AG04449 (cell line): ENCODE measurements at regions not wholly inside any gene's neighbourhood (a gene's known extent, or its start where the extent isn't known, plus 50 kb on each side); places are given as distances from the start of the nearest gene placed in this dataset.

Experiments
- CTCF ChIA-PET: fragments of 350-600 bp; formaldehyde crosslinking; extraction: SDS; loops from one replicate; lab custom pipeline; 2021; ENCODE audit warnings: antibody characterized with exemption; lab: Yijun Ruan, JAX
- POLR2A ChIA-PET: fragments of 400-600, 350-600 bp; formaldehyde crosslinking; extraction: SDS; loops from one replicate; lab custom pipeline; 2020; ENCODE audit warnings: antibody characterized with exemption, inconsistent platforms; lab: Yijun Ruan, JAX
- DNase-seq: peaks from one replicate; pipeline ENCODE4 v3.0.0-alpha.2; 2010; ENCODE audit warnings: low read depth, low spot score
- H3K4me3 ChIP-seq: 2 replicates; pipeline ENCODE4 v1.5.1; 2011; ENCODE audit warnings: low read depth, mild to moderate bottlenecking, control low read depth, low read length
- TF ChIP-seq, protein P1 (sequence below): IDR thresholded peaks from one replicate; pipeline ENCODE4 v1.5.1; 2011; ENCODE audit warnings: mild to moderate bottlenecking, moderate library complexity, low read length, control low read depth, inconsistent platforms; ENCODE audit not compliant: insufficient read depth; ENCODE audit errors: missing control alignments

DNA sequence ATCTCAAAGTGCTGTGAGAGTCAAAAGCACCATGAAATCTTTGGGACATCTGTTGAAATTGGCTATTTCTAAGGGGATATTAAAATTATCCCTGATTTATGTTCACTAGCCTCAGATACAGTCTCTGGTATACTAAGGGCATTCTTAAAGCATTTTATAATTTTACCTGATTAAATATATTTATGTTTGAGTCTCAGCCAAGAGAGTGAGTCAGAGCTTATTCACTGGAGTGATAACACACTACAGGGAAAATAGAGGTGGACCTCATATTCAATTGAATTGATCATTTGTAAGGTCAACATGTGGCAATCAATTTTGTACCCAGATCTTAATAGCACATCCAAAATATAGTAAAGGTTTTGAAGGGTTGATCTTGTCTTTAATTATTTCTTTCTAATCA, 733.6 kb downstream of the EPHA3 start:
- ChIA-PET POLR2A (no interaction called here), CTCF (no interaction called here)

DNA sequence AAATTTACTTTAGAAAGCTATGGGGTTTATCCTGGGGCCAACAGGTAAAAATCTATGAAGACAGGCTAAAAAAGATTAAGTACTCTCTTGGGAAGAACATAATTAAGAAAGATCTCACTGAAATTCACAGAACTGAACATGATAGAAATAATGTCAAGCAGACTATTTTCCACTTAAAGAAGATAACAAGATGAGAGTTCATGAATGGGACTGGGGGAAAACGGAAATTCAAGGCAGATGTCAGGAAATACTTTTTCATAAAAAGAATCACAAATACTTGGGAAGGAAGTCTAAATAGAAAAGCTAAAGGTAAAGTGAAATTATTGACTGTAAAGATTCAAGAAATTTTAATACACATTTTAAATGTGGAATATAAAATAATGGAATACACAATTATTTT, 737.6 kb downstream of the EPHA3 start:
- ChIA-PET CTCF (no interaction called here), POLR2A (no interaction called here)
- TF ChIP-seq, protein P1, sequence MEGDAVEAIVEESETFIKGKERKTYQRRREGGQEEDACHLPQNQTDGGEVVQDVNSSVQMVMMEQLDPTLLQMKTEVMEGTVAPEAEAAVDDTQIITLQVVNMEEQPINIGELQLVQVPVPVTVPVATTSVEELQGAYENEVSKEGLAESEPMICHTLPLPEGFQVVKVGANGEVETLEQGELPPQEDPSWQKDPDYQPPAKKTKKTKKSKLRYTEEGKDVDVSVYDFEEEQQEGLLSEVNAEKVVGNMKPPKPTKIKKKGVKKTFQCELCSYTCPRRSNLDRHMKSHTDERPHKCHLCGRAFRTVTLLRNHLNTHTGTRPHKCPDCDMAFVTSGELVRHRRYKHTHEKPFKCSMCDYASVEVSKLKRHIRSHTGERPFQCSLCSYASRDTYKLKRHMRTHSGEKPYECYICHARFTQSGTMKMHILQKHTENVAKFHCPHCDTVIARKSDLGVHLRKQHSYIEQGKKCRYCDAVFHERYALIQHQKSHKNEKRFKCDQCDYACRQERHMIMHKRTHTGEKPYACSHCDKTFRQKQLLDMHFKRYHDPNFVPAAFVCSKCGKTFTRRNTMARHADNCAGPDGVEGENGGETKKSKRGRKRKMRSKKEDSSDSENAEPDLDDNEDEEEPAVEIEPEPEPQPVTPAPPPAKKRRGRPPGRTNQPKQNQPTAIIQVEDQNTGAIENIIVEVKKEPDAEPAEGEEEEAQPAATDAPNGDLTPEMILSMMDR, result no peak
- DNase-seq, result no peak
- no peak overlapping the region for H3K4me3 ChIP-seq

More for the DNA sequence above, 733.6 kb downstream of the EPHA3 start:
- no peak overlapping the region for H3K4me3 ChIP-seq
- TF ChIP-seq, protein P1, result no peak
- no peak for DNase-seq

DNA sequence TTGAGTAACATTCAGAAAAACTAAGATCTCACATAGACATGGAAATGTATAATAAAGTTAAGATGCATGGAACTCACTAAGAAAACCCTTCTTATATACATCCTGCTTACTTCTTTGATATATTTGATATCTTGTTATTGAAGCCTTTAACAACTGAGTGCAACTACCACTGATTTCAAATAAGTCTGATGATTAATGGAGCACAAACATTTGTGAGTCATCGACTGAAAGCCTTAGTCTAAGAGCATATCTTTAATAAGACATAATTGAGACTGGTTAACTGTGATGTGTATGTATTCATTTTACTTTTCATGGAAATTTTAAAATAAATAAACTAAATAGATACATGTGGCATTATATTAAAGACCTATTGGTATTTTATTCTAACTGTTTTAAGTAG, 740.5 kb downstream of the EPHA3 start:
- ChIA-PET CTCF (no interaction called here), POLR2A (no interaction called here)
- no peak for DNase-seq
- H3K4me3 ChIP-seq, result no peak overlapping the region
- TF ChIP-seq, protein P1, result no peak

DNA sequence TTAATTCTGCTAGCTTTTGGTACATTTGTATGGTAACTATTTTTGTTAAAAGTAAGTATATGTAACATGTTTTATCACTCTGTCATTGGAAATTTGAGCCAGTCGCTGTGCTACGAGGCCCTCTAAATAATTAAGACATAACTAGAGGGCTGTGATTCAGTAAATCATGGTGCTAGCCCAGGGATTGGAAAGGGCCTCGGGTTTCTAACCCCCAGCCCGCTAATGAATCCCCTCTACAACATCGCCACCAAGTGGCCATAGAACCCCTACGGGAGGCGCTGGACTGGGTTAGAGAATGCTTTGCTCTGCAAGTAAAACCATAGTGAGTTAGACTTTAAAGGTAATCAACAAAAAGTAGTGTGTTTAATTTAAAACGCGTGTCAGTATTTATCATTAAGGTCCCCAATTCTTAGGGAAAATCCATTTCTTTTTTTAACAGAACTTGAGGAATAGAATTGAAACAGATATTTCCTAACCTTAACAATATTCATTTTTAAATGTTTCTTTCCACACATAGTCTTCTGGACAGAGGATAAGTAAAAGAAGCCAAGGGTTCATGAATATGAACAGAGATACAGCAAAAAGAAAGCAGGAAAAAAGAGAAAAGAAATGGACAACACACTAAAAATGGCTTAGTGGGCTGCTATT, 744.7 kb downstream of the EPHA3 start:
- TF ChIP-seq, protein P1, result no peak
- DNase-seq, result no peak

DNA sequence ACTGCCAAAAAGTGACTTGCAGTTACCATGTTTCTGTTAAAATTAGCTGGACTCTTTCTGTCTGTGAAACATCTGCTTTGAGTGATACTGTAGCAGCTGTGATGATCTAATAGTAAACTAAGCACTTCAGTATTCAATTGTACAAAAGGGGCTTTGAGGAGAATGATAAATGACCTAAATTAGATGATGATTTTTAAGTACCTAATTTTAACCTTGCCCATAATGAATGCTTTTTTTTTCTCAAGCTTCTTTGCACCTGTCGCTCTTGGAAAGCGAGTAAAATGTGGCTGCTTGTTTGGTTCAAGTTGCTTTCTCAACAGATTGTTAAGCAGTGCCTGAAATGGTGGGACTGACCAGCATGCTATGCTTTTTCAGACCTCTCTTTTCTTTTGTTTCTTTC, 752.3 kb downstream of the EPHA3 start:
- no peak overlapping the region for H3K4me3 ChIP-seq
- DNase-seq, result no peak
- ChIA-PET CTCF (no interaction called here), POLR2A (no interaction called here)
- TF ChIP-seq, protein P1, result no peak

More for the DNA sequence above, 744.7 kb downstream of the EPHA3 start:
- no peak overlapping the region for H3K4me3 ChIP-seq
- POLR2A ChIA-PET, result no interaction called here
- CTCF ChIA-PET, result no interaction called here

DNA sequence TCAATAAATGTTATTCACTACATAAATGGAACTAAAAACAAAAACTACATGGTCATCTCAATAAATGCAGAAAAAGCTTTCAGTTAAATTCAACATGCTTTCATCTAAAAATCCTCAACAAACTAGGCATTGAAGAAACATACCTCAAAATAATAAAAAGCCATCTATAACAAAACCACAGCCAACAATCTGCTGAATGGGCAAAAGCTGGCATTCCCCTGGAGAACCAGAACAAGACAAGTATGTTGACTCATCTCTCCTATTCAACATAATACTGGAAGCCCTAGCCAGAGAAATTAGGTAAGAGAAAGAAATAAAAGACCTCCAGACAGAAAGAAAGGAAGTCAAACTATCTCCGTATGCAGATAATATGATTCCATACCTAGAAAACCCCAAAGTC, 759.9 kb downstream of the EPHA3 start:
- DNase-seq, result no peak
- H3K4me3 ChIP-seq, result no peak overlapping the region
- POLR2A ChIA-PET, result no interaction called here
- CTCF ChIA-PET, result no interaction called here
- TF ChIP-seq, protein P1, result no peak
